ENCODE measurements at regions not wholly inside any gene's neighbourhood (a gene's known extent, or its start where the extent isn't known, plus 50 kb on each side); places are given as distances from the start of the nearest gene placed in this dataset.

- no peaks in the 10 kb centered on the region for H3K9me3 ChIP-seq (replicated peaks; ENCODE audit: insufficient read depth, low read length)
- no peaks in the 10 kb centered on the region for H4K20me1 ChIP-seq (ENCODE audit: insufficient read depth, low read length)
- H3K9me2 ChIP-seq (replicated peaks; ENCODE audit: insufficient read depth, low read length): no peaks in the 10 kb centered on the region
- no peak overlapping the region for H3K4me2 ChIP-seq (ENCODE audit: low read depth, low read length)
- DNase-seq: no peak
- H3K4me3 ChIP-seq (ENCODE audit: low read length): no peak overlapping the region
- no peaks in the 10 kb centered on the region for H3K4me1 ChIP-seq (ENCODE audit: low read length)
- no peak overlapping the region for H3K27ac ChIP-seq (ENCODE audit: low read length)
- no peak overlapping the region for H3K9ac ChIP-seq (ENCODE audit: low read length)
- H3K36me3 ChIP-seq (replicated peaks; ENCODE audit: insufficient read depth, low read length): no peaks in the 10 kb centered on the region
- no peaks in the 10 kb centered on the region for H3F3A ChIP-seq (ENCODE audit: insufficient read depth, low read length)
- H2AFZ ChIP-seq (ENCODE audit: low read length): no peak overlapping the region
- H3K27me3 ChIP-seq (replicated peaks; ENCODE audit: insufficient read depth, low read length): no peaks in the 10 kb centered on the region
- TF ChIP-seq CTCF (IDR thresholded peaks at IDR 0.05; ENCODE audit: low read length): no peak
- TF ChIP-seq EZH2phosphoT487 (IDR thresholded peaks at IDR 0.05; ENCODE audit: low read length): no peak
- TF ChIP-seq EZH2 (optimal IDR thresholded peaks at IDR 0.05; ENCODE audit: low read depth, low read length): no peak
- no peaks in the 10 kb centered on the region for H3K79me2 ChIP-seq (ENCODE audit: low read length)
These were observed 745.8 kb downstream of the MRPL39 start for GRCh38 chr21:24861471-24861870.

- Histone ChIP-seq H3K9ac (ENCODE audit: low read length) (no peak overlapping the region), H3K27me3 (replicated peaks; ENCODE audit: insufficient read depth, low read length) (no peaks in the 10 kb centered on the region), H3K27ac (ENCODE audit: low read length) (no peak overlapping the region), H3K79me2 (ENCODE audit: low read length) (no peaks in the 10 kb centered on the region), H2AFZ (ENCODE audit: low read length) (no peak overlapping the region), H3F3A (ENCODE audit: insufficient read depth, low read length) (no peaks in the 10 kb centered on the region), H3K9me2 (replicated peaks; ENCODE audit: insufficient read depth, low read length) (no peaks in the 10 kb centered on the region), H3K9me3 (replicated peaks; ENCODE audit: insufficient read depth, low read length) (no peaks in the 10 kb centered on the region), H3K4me3 (ENCODE audit: low read length) (no peak overlapping the region), H4K20me1 (ENCODE audit: insufficient read depth, low read length) (no peaks in the 10 kb centered on the region), H3K4me2 (ENCODE audit: low read depth, low read length) (no peak overlapping the region), H3K4me1 (ENCODE audit: low read length) (no peaks in the 10 kb centered on the region), H3K36me3 (replicated peaks; ENCODE audit: insufficient read depth, low read length) (no peaks in the 10 kb centered on the region)
- no peak for DNase-seq
- TF ChIP-seq CTCF (IDR thresholded peaks at IDR 0.05; ENCODE audit: low read length) (no peak), EZH2 (optimal IDR thresholded peaks at IDR 0.05; ENCODE audit: low read depth, low read length) (no peak), EZH2phosphoT487 (IDR thresholded peaks at IDR 0.05; ENCODE audit: low read length) (no peak)
These were observed 751.0 kb downstream of the MRPL39 start for GRCh38 chr21:24856326-24856725.

GRCh38 chr21:24852610-24853195 lies 754.6 kb downstream of the MRPL39 start:
- Histone ChIP-seq H2AFZ (ENCODE audit: low read length) (no peak overlapping the region), H3K4me2 (ENCODE audit: low read depth, low read length) (no peak overlapping the region), H3K9ac (ENCODE audit: low read length) (no peak overlapping the region), H3K4me1 (ENCODE audit: low read length) (no peaks in the 10 kb centered on the region), H3K4me3 (ENCODE audit: low read length) (no peak overlapping the region), H4K20me1 (ENCODE audit: insufficient read depth, low read length) (no peaks in the 10 kb centered on the region), H3F3A (ENCODE audit: insufficient read depth, low read length) (no peaks in the 10 kb centered on the region), H3K79me2 (ENCODE audit: low read length) (no peaks in the 10 kb centered on the region), H3K9me3 (replicated peaks; ENCODE audit: insufficient read depth, low read length) (no peaks in the 10 kb centered on the region), H3K27ac (ENCODE audit: low read length) (no peak overlapping the region), H3K9me2 (replicated peaks; ENCODE audit: insufficient read depth, low read length) (no peaks in the 10 kb centered on the region), H3K27me3 (replicated peaks; ENCODE audit: insufficient read depth, low read length) (no peaks in the 10 kb centered on the region), H3K36me3 (replicated peaks; ENCODE audit: insufficient read depth, low read length) (no peaks in the 10 kb centered on the region)
- no peak for TF ChIP-seq CTCF (IDR thresholded peaks at IDR 0.05; ENCODE audit: low read length)
- TF ChIP-seq EZH2phosphoT487 (IDR thresholded peaks at IDR 0.05; ENCODE audit: low read length): no peak
- TF ChIP-seq EZH2 (optimal IDR thresholded peaks at IDR 0.05; ENCODE audit: low read depth, low read length): no peak
- no peak for DNase-seq
